ENCODE measurements at regions not wholly inside any gene's neighbourhood (a gene's known extent, or its start where the extent isn't known, plus 50 kb on each side); places are given as distances from the start of the nearest gene placed in this dataset.

DNA sequence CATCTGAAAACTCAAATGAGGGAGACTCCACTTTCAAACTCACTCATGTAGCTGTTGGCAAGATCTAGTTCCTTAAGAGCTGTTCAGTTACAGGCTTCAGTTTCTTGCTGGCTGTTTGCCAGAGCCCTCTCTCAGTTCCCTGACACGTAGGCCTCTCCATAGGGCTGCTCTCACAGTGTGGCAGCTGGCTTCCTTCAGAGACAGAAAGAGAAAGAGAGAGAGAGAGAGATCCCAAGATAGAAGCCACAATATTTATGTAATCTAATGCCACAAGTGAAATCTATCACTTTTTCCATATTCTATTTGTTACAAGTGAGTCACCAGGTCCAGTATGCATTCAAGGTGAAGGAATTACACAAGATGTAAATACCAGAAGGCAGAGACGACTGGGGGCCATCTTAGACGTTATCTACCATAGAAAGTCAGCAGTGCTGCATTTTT, 168.8 kb downstream of the RCN1 start (continued):
- TF ChIP-seq EP300 (IDR thresholded peaks at IDR 0.05; ENCODE audit: borderline replicate concordance in 1 of 2, control insufficient read depth in 1 of 2, low read depth in 2 of 2, low read length in 2 of 2) (no peak), RUNX3 (IDR thresholded peaks at IDR 0.05; ENCODE audit: low read length) (0 out of 2 replicates have a peak, but pooled peaks have one; percentile 5), FOS (IDR thresholded peaks at IDR 0.05; ENCODE audit: borderline replicate concordance, extremely low read depth, insufficient read length) (no peak), NR2F1 (conservative IDR thresholded peaks at IDR 0.05) (no peak), JUNB (IDR thresholded peaks at IDR 0.05) (peak; percentile 35; the same call in 1 of the 2 replicates), IKZF2 (IDR thresholded peaks at IDR 0.05) (peak in 1 of 2 experiments; percentile 16; a peak in 1 of 4 replicates), PML (IDR thresholded peaks at IDR 0.05; ENCODE audit: low read length) (no peak), SMAD1 (IDR thresholded peaks at IDR 0.05; ENCODE audit: low read depth, partially characterized antibody) (peak; percentile 47), MTA3 (IDR thresholded peaks at IDR 0.05; ENCODE audit: borderline replicate concordance, low read length) (no peak), TCF12 (IDR thresholded peaks at IDR 0.05; ENCODE audit: low read depth, low read length) (peak; percentile 48; the same call in 1 of the 2 replicates), SREBF1 (IDR thresholded peaks at IDR 0.05; ENCODE audit: low read length) (no peak)
- TF ChIP-seq, protein P1, sequence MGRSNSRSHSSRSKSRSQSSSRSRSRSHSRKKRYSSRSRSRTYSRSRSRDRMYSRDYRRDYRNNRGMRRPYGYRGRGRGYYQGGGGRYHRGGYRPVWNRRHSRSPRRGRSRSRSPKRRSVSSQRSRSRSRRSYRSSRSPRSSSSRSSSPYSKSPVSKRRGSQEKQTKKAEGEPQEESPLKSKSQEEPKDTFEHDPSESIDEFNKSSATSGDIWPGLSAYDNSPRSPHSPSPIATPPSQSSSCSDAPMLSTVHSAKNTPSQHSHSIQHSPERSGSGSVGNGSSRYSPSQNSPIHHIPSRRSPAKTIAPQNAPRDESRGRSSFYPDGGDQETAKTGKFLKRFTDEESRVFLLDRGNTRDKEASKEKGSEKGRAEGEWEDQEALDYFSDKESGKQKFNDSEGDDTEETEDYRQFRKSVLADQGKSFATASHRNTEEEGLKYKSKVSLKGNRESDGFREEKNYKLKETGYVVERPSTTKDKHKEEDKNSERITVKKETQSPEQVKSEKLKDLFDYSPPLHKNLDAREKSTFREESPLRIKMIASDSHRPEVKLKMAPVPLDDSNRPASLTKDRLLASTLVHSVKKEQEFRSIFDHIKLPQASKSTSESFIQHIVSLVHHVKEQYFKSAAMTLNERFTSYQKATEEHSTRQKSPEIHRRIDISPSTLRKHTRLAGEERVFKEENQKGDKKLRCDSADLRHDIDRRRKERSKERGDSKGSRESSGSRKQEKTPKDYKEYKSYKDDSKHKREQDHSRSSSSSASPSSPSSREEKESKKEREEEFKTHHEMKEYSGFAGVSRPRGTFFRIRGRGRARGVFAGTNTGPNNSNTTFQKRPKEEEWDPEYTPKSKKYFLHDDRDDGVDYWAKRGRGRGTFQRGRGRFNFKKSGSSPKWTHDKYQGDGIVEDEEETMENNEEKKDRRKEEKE (IDR thresholded peaks at IDR 0.05) = no peak
- TF ChIP-seq, protein P2, sequence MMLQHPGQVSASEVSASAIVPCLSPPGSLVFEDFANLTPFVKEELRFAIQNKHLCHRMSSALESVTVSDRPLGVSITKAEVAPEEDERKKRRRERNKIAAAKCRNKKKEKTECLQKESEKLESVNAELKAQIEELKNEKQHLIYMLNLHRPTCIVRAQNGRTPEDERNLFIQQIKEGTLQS (IDR thresholded peaks at IDR 0.05; ENCODE audit: borderline replicate concordance, extremely low read depth, low read depth, low read length) = no peak

Data from GM12878 (cell line).